ENCODE measurements at regions not wholly inside any gene's neighbourhood (a gene's known extent, or its start where the extent isn't known, plus 50 kb on each side); places are given as distances from the start of the nearest gene placed in this dataset.

DNA sequence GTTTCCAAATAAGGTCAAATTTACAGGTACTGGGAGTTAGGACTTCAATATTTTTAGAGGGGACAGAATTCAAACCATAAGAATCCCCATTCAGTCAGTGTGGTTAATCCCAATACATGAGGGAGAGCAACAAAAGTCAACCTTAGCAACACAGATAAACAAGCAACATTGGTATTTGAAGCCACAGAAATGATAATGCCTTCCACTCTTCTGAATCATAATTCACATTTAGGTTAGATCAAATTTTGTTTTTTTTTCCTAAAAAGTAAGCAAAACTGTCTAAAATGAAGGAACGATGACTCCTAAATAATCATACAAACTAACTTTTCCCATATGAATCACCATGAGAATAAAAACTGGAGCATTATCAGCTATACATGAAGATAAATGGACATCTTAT, 246.0 kb upstream of the TENT5A start:
- Histone ChIP-seq H3K27me3 (replicated peaks in 1 of 4; ENCODE audit: control insufficient read depth in 3 of 4, extremely low read depth in 1 of 4, insufficient read depth in 3 of 4, low read length in 3 of 4) (no peaks in the 10 kb centered on the region), H3K23me2 (ENCODE audit: low read depth, low read length) (no peaks in the 10 kb centered on the region), H4K20me1 (replicated peaks in 1 of 2; ENCODE audit: control insufficient read depth in 1 of 2, insufficient read depth in 2 of 2, low read length in 2 of 2) (no peaks in the 10 kb centered on the region), H3K27ac (ENCODE audit: low read depth, low read length) (no peak overlapping the region), H3K4me3 (ENCODE audit: extremely low read depth in 1 of 4, insufficient read depth in 2 of 4, low read depth in 3 of 4, low read length in 4 of 4) (no peak overlapping the region), H3K56ac (replicated peaks; ENCODE audit: insufficient read length, low read depth, low read length) (no peak overlapping the region), H2BK120ac (replicated peaks; ENCODE audit: low read depth, low read length) (no peak overlapping the region), H2BK20ac (ENCODE audit: low read length) (no peak overlapping the region), H3K4ac (replicated peaks; ENCODE audit: insufficient read length, low read depth, low read length) (no peak overlapping the region), H3K4me1 (replicated peaks in 1 of 4; ENCODE audit: control insufficient read depth in 3 of 4, insufficient read depth in 4 of 4, low read length in 3 of 4) (peaks cover 0 to 3% (median 0%) of the 10 kb centered on the region in 4 experiments; a peak in 1 of 7 replicates), H3K4me2 (ENCODE audit: insufficient read depth in 1 of 2, low read depth in 2 of 2, low read length in 2 of 2) (no peak overlapping the region), H3K36me3 (ENCODE audit: control insufficient read depth in 2 of 4, insufficient read depth in 4 of 4, low read length in 3 of 4) (no peaks in the 10 kb centered on the region), H2BK5ac (ENCODE audit: low read depth, low read length) (no peak overlapping the region), H3K79me1 (ENCODE audit: low read depth, low read length) (no peaks in the 10 kb centered on the region), H4K91ac (replicated peaks; ENCODE audit: insufficient read length, low read length) (no peak overlapping the region), H4K5ac (ENCODE audit: insufficient read length, low read depth, low read length) (no peak overlapping the region), H3K14ac (ENCODE audit: insufficient read length) (no peak overlapping the region), H2BK15ac (ENCODE audit: low read length) (no peak overlapping the region), H3K9ac (replicated peaks in 1 of 4; ENCODE audit: extremely low read depth in 1 of 4, low read depth in 3 of 4, low read length in 3 of 4) (no peak overlapping the region), H4K8ac (ENCODE audit: extremely low read depth, insufficient read depth, low read length) (no peak overlapping the region), H2BK12ac (ENCODE audit: low read depth, low read length) (no peak overlapping the region), H2AK5ac (ENCODE audit: low read depth, low read length) (no peak overlapping the region), H2AFZ (ENCODE audit: low read length) (no peak overlapping the region), H3K9me3 (ENCODE audit: insufficient read depth in 2 of 2, low read depth in 1 of 2, low read length in 1 of 2) (no peaks in the 10 kb centered on the region), H3K18ac (ENCODE audit: extremely low read depth, low read length) (no peak overlapping the region), H3K23ac (ENCODE audit: insufficient read length) (no peak overlapping the region), H3K79me2 (ENCODE audit: control insufficient read depth in 1 of 2, insufficient read depth in 2 of 2, low read length in 2 of 2) (no peaks in the 10 kb centered on the region)
- ChIA-PET POLR2A (ENCODE audit: partially characterized antibody) (no interaction called here), CTCF (ENCODE audit: partially characterized antibody) (interaction anchor here (2.8 kb wide), 1 partner anchor 8 kb away, joined by 15 read pairs; no protein-coding TSS in a partner anchor)
- FAIRE-seq, result no peak
- WGBS, 2 experiments (ENCODE audit: extremely low coverage in 1 of 2, insufficient coverage in 1 of 2, insufficient read length in 1 of 2, insufficient replicate concordance in 2 of 2, low coverage in 1 of 2, low lambda C conversion rate in 2 of 2, missing lambda C conversion rate in 1 of 2), result 87% methylated on average over 1 of the region's 1 CpG; no CpG with 5 or more reads in 1 of the 2 experiments
- no peak for DNase-seq (ENCODE audit: low read depth in 1 of 2, low spot score in 2 of 2)
- TF ChIP-seq RFX5 (IDR thresholded peaks at IDR 0.05; ENCODE audit: borderline replicate concordance, low read depth, low read length), result no peak
- TF ChIP-seq JUN (IDR thresholded peaks at IDR 0.05; ENCODE audit: low read depth, low read length), result no peak
- no peak for TF ChIP-seq CREB1 (IDR thresholded peaks at IDR 0.05)
- no peak for TF ChIP-seq EP300 (IDR thresholded peaks at IDR 0.05; ENCODE audit: borderline replicate concordance in 1 of 2, low read depth in 2 of 2, low read length in 2 of 2)
- TF ChIP-seq POU5F1 (IDR thresholded peaks at IDR 0.05; ENCODE audit: low read depth, low read length), result no peak
- TF ChIP-seq NANOG (IDR thresholded peaks at IDR 0.05; ENCODE audit: insufficient read depth, low read depth, low read length, poor library complexity, severe bottlenecking), result no peak
- TF ChIP-seq KDM1A (IDR thresholded peaks at IDR 0.05; ENCODE audit: borderline replicate concordance, low read length), result no peak
- no peak for TF ChIP-seq BRCA1 (IDR thresholded peaks at IDR 0.05; ENCODE audit: low read depth, low read length)
- no peak for TF ChIP-seq CHD2 (IDR thresholded peaks at IDR 0.05; ENCODE audit: low read length)
- TF ChIP-seq ZNF274 (IDR thresholded peaks at IDR 0.05; ENCODE audit: borderline replicate concordance, extremely low read depth, low read length), result no peak

Measured in H1 (cell line).